ENCODE measurements at regions not wholly inside any gene's neighbourhood (a gene's known extent, or its start where the extent isn't known, plus 50 kb on each side); places are given as distances from the start of the nearest gene placed in this dataset.

DNA sequence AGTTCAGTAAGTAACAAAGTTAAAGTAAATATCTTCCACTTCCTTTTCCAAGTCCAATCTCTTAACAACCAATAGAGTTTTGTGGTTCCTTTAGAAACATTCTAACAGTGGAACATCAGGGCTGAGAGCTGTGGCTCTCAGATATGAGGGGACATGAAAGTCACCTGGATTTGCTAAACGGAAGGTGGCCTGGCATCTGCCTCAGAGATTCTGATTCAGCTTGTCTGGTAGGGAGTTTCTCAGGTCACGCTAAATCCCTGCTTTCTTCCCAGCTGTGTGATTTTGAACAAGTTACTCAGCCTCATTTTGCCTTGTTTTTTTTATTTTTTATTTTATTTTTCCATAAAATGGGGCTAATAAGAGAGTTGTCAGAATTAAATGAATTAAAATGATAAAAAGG lies 411.0 kb upstream of the CDH11 start:
- H3K4me3 ChIP-seq, result no peak overlapping the region
- peak; percentile 74 for DNase-seq (ENCODE audit: extremely low spot score)
- no peak overlapping the region for H3K27ac ChIP-seq (replicated peaks in 1 of 4)
- intact Hi-C loops (cut with DNase I), result no loop called here
- 90% methylated on average over 2 of the region's 2 CpGs for WGBS
- H3K4me1 ChIP-seq, result no peaks in the 10 kb centered on the region
- no peaks in the 10 kb centered on the region for H3K27me3 ChIP-seq
- H3K9me3 ChIP-seq, result no peaks in the 10 kb centered on the region
- no peaks in the 10 kb centered on the region for H3K36me3 ChIP-seq
- TF ChIP-seq, protein P1, sequence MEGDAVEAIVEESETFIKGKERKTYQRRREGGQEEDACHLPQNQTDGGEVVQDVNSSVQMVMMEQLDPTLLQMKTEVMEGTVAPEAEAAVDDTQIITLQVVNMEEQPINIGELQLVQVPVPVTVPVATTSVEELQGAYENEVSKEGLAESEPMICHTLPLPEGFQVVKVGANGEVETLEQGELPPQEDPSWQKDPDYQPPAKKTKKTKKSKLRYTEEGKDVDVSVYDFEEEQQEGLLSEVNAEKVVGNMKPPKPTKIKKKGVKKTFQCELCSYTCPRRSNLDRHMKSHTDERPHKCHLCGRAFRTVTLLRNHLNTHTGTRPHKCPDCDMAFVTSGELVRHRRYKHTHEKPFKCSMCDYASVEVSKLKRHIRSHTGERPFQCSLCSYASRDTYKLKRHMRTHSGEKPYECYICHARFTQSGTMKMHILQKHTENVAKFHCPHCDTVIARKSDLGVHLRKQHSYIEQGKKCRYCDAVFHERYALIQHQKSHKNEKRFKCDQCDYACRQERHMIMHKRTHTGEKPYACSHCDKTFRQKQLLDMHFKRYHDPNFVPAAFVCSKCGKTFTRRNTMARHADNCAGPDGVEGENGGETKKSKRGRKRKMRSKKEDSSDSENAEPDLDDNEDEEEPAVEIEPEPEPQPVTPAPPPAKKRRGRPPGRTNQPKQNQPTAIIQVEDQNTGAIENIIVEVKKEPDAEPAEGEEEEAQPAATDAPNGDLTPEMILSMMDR (IDR thresholded peaks at IDR 0.05), result no peak
- TF ChIP-seq POLR2AphosphoS5 (IDR thresholded peaks at IDR 0.05), result no peak
- no peak for TF ChIP-seq EP300 (IDR thresholded peaks at IDR 0.05)
- TF ChIP-seq POLR2A (IDR thresholded peaks at IDR 0.05; ENCODE audit: low read depth), result no peak

DNA sequence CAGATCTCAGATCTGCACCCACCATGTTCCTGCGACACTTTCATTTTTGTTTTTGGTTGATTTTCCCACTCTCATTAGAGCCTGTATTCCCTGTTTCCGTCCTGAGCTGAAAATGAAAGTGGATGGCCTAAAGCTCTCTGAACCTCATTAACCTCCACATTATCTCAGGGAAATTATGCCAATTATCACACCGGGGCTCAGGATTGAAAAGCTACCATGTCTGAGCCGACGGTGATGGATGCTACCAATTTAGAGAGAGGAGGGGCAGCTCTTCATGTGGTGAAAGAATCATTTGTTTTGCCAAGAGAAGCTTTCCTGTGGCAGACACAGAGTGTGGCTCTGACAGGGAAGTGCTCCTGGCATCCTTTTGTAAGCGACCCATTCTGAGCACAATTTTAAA lies 410.4 kb upstream of the CDH11 start:
- no peaks in the 10 kb centered on the region for H3K27me3 ChIP-seq
- WGBS, result 52% methylated on average over 6 of the region's 6 CpGs
- no peaks in the 10 kb centered on the region for H3K36me3 ChIP-seq
- H3K4me1 ChIP-seq, result no peaks in the 10 kb centered on the region
- TF ChIP-seq POLR2A (IDR thresholded peaks at IDR 0.05; ENCODE audit: low read depth), result no peak
- peak overlapping the region in 3 of 4 donors; percentile 8 to 37 (median 24) for H3K4me3 ChIP-seq
- intact Hi-C loops (cut with DNase I), result no loop called here
- no peak overlapping the region for H3K27ac ChIP-seq (replicated peaks in 1 of 4)
- peak; percentile 31 for DNase-seq (ENCODE audit: extremely low spot score)
- peaks cover 0 to 3% (median 0%) of the 10 kb centered on the region in 4 donors for H3K9me3 ChIP-seq

DNA sequence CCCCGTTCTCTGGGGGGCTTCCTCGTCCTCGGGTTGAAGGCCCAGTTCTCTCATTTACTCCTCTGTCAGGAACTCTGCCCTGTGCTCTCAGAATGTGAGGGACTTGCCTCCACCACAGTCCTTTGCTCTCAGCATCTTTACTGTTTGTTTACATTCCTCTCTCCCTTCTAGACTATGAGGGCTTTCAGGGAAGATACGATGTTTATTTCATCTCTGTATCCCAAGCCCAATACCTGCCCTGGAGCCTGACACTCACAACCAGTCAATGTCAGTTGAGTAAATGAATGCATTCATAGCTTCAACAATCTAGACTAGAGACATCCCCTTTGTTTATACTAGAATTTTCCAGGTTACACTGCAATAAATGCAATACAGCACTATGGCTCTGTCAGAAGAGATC lies 409.6 kb upstream of the CDH11 start:
- peaks cover 0 to 8% (median 2%) of the 10 kb centered on the region in 4 donors for H3K9me3 ChIP-seq
- no peak overlapping the region for H3K4me3 ChIP-seq
- H3K4me1 ChIP-seq, result no peaks in the 10 kb centered on the region
- H3K27ac ChIP-seq (replicated peaks in 1 of 4), result no peak overlapping the region
- intact Hi-C loops (cut with DNase I), result no loop called here
- TF ChIP-seq EP300 (IDR thresholded peaks at IDR 0.05) (no peak), POLR2AphosphoS5 (IDR thresholded peaks at IDR 0.05) (no peak), POLR2A (IDR thresholded peaks at IDR 0.05; ENCODE audit: low read depth) (no peak)
- TF ChIP-seq, protein P1 (IDR thresholded peaks at IDR 0.05), result no peak
- WGBS, result 56% methylated on average over 4 of the region's 4 CpGs
- H3K27me3 ChIP-seq, result no peaks in the 10 kb centered on the region
- no peaks in the 10 kb centered on the region for H3K36me3 ChIP-seq
- no peak for DNase-seq (ENCODE audit: extremely low spot score)

DNA sequence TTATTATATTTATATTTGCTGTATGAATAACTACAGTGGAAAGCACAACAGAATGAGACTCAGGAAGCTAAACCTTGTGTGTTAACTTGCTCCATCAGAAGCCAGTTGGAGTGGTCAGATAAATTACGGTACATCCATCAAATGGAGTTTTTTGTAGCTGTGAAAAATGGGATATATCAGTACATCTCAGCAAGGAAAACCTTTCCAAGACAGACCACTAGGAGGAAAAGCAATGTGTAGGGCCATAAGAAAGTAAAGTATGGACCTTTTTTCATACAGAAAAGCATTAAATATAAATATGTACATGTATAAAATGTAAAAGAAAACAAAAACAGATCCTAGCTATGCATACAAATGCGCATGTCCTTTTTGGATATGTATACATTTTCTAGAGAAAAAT lies 403.8 kb upstream of the CDH11 start:
- H3K27me3 ChIP-seq, result no peaks in the 10 kb centered on the region
- TF ChIP-seq POLR2AphosphoS5 (IDR thresholded peaks at IDR 0.05) (no peak), EP300 (IDR thresholded peaks at IDR 0.05) (no peak), POLR2A (IDR thresholded peaks at IDR 0.05; ENCODE audit: low read depth) (no peak)
- TF ChIP-seq, protein P1 (IDR thresholded peaks at IDR 0.05), result no peak
- DNase-seq (ENCODE audit: extremely low spot score), result no peak
- no peaks in the 10 kb centered on the region for H3K36me3 ChIP-seq
- H3K9me3 ChIP-seq, result peaks cover 0 to 8% (median 2%) of the 10 kb centered on the region in 4 donors
- no peak overlapping the region for H3K4me3 ChIP-seq
- no peaks in the 10 kb centered on the region for H3K4me1 ChIP-seq
- H3K27ac ChIP-seq (replicated peaks in 1 of 4), result no peak overlapping the region
- 98% methylated on average over 2 of the region's 2 CpGs for WGBS
- intact Hi-C loops (cut with DNase I), result no loop called here

DNA sequence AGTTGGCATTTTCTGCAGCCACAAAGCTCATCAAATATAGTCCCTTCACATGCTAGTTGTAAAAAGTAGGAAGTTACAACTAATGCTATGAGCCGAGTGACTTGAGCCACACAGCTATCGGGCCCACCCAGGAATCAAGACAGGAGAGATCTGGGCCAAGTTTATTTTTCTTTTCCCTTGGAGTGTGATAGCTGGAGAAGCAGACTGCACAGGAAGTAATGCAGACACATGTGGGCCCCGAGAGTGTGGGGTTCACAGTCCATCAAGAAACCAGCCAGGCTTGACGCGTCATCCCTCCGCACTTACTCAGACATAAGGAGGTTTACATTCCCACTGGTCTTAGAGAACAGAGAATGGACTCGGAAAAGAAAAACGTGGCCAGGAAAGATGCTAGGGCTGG lies 403.1 kb upstream of the CDH11 start:
- DNase-seq (ENCODE audit: extremely low spot score), result no peak
- H3K9me3 ChIP-seq, result peaks cover 0 to 8% (median 2%) of the 10 kb centered on the region in 4 donors
- no peaks in the 10 kb centered on the region for H3K27me3 ChIP-seq
- H3K4me1 ChIP-seq, result no peaks in the 10 kb centered on the region
- H3K36me3 ChIP-seq, result no peaks in the 10 kb centered on the region
- TF ChIP-seq POLR2AphosphoS5 (IDR thresholded peaks at IDR 0.05), result no peak
- TF ChIP-seq POLR2A (IDR thresholded peaks at IDR 0.05; ENCODE audit: low read depth), result no peak
- TF ChIP-seq, protein P1 (IDR thresholded peaks at IDR 0.05), result no peak
- no peak for TF ChIP-seq EP300 (IDR thresholded peaks at IDR 0.05)
- intact Hi-C loops (cut with DNase I), result no loop called here
- no peak overlapping the region for H3K27ac ChIP-seq (replicated peaks in 1 of 4)
- 50% methylated on average over 8 of the region's 8 CpGs for WGBS
- H3K4me3 ChIP-seq, result no peak overlapping the region
